ENCODE measurements at regions not wholly inside any gene's neighbourhood (a gene's known extent, or its start where the extent isn't known, plus 50 kb on each side); places are given as distances from the start of the nearest gene placed in this dataset.

DNA sequence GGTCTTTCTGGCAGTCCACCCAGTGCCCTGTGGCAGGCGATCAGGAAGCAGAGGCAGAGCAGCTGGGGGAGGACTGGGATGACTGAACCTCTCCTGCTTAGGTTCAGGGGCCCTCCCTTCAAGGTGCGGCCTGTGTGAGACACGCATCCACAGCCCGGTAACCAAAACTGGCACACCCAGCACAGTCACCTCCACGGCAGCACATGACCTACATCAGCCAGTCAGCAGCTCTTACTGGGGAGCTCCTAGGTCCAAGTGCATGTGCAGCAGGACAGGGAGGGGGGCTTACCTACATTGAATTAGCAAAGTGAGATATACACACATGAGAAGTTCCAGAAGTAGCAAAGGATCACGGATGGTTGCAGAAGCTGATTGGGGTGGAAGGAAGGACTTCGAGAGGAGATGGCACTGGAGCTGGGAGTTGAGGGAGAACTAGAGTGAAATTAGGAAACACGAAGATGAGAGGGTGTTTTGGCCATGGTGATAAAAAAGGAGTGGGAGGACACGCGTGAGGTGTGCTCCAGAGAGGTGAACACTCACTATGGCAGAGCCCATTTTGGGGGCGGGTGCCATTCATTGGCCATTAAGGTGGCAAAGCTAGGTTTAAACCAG lies 51.4 kb upstream of the IRF2BP2 start:
- DNase-seq = no peak

DNA sequence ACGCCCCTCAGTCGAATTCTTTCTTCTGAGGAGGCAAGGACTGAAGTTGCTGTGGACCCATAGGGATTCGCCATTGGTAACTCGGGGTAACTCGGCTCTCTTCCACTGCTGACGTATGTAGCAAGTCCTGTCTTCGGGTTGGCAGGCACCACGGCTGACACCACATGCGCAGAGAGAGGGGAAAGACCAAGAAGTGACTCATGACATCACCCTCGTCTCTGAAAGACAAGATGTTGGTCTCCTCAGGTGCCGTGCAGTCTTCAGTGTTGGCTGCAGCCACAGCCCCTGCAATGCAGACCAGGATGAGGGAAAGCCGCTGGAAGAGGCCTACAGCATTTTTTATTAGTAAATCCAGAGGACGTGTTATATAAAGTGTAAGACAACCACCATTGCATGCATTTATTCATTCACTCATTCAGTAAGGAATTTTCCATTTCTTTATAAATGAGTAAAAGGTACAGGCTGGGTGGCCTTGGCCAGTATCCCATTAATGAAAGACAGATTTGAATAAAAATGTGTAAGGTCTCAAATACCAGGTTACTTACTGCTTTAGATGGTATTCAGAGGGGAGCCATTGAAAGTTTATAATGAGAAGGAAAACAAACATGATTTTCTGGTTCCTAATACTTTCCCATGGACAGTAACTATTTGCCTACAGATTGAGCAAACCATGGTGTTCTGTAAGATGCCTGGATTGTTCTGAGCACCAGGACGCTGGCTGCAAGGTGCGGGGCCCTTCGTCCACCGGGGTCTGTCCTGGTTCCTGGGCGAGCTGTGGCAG lies 50.7 kb upstream of the IRF2BP2 start:
- DNase-seq = no peak
